SK-N-SH treated with all-trans-retinoic acid at 6 μM for 48 hours (cell line): ENCODE measurements at regions not wholly inside any gene's neighbourhood (a gene's known extent, or its start where the extent isn't known, plus 50 kb on each side); places are given as distances from the start of the nearest gene placed in this dataset.

Experiments used
- ATAC-seq: fragments of 200-7000 bp; cut with Tn5 transposase; 3 replicates; pipeline ENCODE4 v1.9.1; 2020; ENCODE audit warnings: mild to moderate bottlenecking, moderate library complexity
- ARNTL ChIP-seq: fragments of 450-650 bp; formaldehyde crosslinking; IDR thresholded peaks from 2 replicates; pipeline ENCODE4 v1.5.0; 2020; ENCODE audit warnings: low read depth, mild to moderate bottlenecking, moderate library complexity, borderline replicate concordance
- CSDC2 ChIP-seq: fragments of 250-450 bp; sonication (Bioruptor Pico); IDR thresholded peaks from 2 replicates; pipeline ENCODE4 v1.5.0; 2020; ENCODE audit warnings: mild to moderate bottlenecking, moderate library complexity
- ESRRG ChIP-seq: fragments of 250-450 bp; sonication (Bioruptor Pico); IDR thresholded peaks from 2 replicates; pipeline ENCODE4 v1.6.1; 2021; ENCODE audit warnings: mild to moderate bottlenecking
- GLIS3 ChIP-seq: fragments of 250-450 bp; sonication (Bioruptor Pico); IDR thresholded peaks from 2 replicates; pipeline ENCODE4 v1.5.0; 2020; ENCODE audit warnings: mild to moderate bottlenecking, moderate library complexity
- ISL1 ChIP-seq: fragments of 250-450 bp; sonication (Bioruptor Pico); IDR thresholded peaks from 2 replicates; pipeline ENCODE4 v2.1.2; 2022; ENCODE audit warnings: mild to moderate bottlenecking, moderate library complexity
- OSR1 ChIP-seq: fragments of 250-450 bp; sonication (Bioruptor Pico); IDR thresholded peaks from 2 replicates; pipeline ENCODE4 v1.8.0; 2022; ENCODE audit warnings: moderate library complexity, mild to moderate bottlenecking, inconsistent platforms
- PPARA ChIP-seq: fragments of 250-450 bp; sonication (Bioruptor Pico); IDR thresholded peaks from 2 replicates; pipeline ENCODE4 v1.5.0; 2020; ENCODE audit warnings: mild to moderate bottlenecking, borderline replicate concordance
- SNAI2 ChIP-seq: fragments of 250-450 bp; sonication (Bioruptor Pico); IDR thresholded peaks from 2 replicates; pipeline ENCODE4 v1.5.0; 2020; ENCODE audit warnings: mild to moderate bottlenecking, moderate library complexity
- TCF4 ChIP-seq: fragments of 250-450 bp; sonication (Bioruptor Pico); IDR thresholded peaks from 2 replicates; pipeline ENCODE4 v1.8.0; 2021; ENCODE audit warnings: mild to moderate bottlenecking, moderate library complexity, borderline replicate concordance
- TOX ChIP-seq: fragments of 250-450 bp; sonication (Bioruptor Pico); IDR thresholded peaks from 2 replicates; pipeline ENCODE4 v1.8.0; 2021; ENCODE audit warnings: mild to moderate bottlenecking, moderate library complexity, borderline replicate concordance
- ZC3H10 ChIP-seq: fragments of 250-450 bp; sonication (Bioruptor Pico); IDR thresholded peaks from 2 replicates; pipeline ENCODE4 v1.5.1; 2021; ENCODE audit warnings: mild to moderate bottlenecking, moderate library complexity
- ZFP3 ChIP-seq: fragments of 250-450 bp; sonication (Bioruptor Pico); IDR thresholded peaks from 2 replicates; pipeline ENCODE4 v1.5.0; 2020; ENCODE audit warnings: mild to moderate bottlenecking, moderate library complexity
- ZFP30 ChIP-seq: fragments of 450-650 bp; formaldehyde crosslinking; IDR thresholded peaks from 2 replicates; pipeline ENCODE4 v1.5.0; 2022; ENCODE audit warnings: mild to moderate bottlenecking, moderate library complexity
- ZNF565 ChIP-seq: fragments of 450-650 bp; formaldehyde crosslinking; conservative IDR thresholded peaks from 2 replicates; pipeline ENCODE4 v1.5.0; 2020; ENCODE audit warnings: low read depth, mild to moderate bottlenecking, moderate library complexity
- ZNF70 ChIP-seq: fragments of 450-650 bp; formaldehyde crosslinking; IDR thresholded peaks from 2 replicates; pipeline ENCODE4 v1.5.0; 2020; ENCODE audit warnings: mild to moderate bottlenecking, moderate library complexity
- TF ChIP-seq, protein P1 (sequence below): fragments of 250-450 bp; sonication (Bioruptor Pico); IDR thresholded peaks from 2 replicates; pipeline ENCODE4 v1.5.1; 2021; ENCODE audit warnings: mild to moderate bottlenecking, moderate library complexity
- TF ChIP-seq, protein P2 (sequence below): fragments of 250-450 bp; sonication (Bioruptor Pico); IDR thresholded peaks from 2 replicates; pipeline ENCODE4 v1.5.0; 2020; ENCODE audit warnings: mild to moderate bottlenecking, moderate library complexity
- TF ChIP-seq, protein P3 (sequence below): fragments of 250-450 bp; sonication (Bioruptor Pico); IDR thresholded peaks from 2 replicates; pipeline ENCODE4 v1.8.0; 2020; ENCODE audit warnings: mild to moderate bottlenecking, moderate library complexity, borderline replicate concordance
- TF ChIP-seq, protein P4 (sequence below): fragments of 250-450 bp; sonication (Bioruptor Pico); IDR thresholded peaks from 2 replicates; pipeline ENCODE4 v1.5.1; 2020; ENCODE audit warnings: low read depth, mild to moderate bottlenecking, moderate library complexity
- TF ChIP-seq, protein P5 (sequence below): fragments of 250-450 bp; sonication (Bioruptor Pico); IDR thresholded peaks from 2 replicates; pipeline ENCODE4 v1.8.0; 2021; ENCODE audit warnings: low read depth, mild to moderate bottlenecking, moderate library complexity, borderline replicate concordance

DNA sequence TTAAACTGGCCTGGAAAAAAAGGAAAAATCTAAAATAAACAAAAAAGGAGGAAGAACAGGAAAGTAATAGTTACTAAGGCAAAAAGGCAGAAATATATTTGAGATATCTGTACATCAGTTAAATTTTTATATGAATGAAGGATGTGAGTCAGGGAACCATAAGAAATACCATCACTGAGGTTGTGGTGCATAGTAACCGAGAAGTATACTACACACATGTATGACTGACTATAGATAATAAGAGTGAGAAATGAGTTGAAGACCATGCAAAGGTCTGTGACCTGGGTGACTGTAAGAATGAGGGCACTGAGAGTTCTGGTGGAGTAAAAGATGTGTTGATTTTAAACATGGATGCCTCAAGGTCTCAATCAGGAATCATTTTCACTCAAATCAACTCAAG lies 220.6 kb upstream of the FAM241A start:
- ATAC-seq = no peak
- TF ChIP-seq, protein P1, sequence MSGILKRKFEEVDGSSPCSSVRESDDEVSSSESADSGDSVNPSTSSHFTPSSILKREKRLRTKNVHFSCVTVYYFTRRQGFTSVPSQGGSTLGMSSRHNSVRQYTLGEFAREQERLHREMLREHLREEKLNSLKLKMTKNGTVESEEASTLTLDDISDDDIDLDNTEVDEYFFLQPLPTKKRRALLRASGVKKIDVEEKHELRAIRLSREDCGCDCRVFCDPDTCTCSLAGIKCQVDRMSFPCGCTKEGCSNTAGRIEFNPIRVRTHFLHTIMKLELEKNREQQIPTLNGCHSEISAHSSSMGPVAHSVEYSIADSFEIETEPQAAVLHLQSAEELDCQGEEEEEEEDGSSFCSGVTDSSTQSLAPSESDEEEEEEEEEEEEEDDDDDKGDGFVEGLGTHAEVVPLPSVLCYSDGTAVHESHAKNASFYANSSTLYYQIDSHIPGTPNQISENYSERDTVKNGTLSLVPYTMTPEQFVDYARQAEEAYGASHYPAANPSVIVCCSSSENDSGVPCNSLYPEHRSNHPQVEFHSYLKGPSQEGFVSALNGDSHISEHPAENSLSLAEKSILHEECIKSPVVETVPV (CRISPR knock-in tag) = no peak
- TF ChIP-seq ISL1 (CRISPR knock-in tag) = no peak
- TF ChIP-seq OSR1 (CRISPR knock-in tag) = no peak
- TF ChIP-seq, protein P2, sequence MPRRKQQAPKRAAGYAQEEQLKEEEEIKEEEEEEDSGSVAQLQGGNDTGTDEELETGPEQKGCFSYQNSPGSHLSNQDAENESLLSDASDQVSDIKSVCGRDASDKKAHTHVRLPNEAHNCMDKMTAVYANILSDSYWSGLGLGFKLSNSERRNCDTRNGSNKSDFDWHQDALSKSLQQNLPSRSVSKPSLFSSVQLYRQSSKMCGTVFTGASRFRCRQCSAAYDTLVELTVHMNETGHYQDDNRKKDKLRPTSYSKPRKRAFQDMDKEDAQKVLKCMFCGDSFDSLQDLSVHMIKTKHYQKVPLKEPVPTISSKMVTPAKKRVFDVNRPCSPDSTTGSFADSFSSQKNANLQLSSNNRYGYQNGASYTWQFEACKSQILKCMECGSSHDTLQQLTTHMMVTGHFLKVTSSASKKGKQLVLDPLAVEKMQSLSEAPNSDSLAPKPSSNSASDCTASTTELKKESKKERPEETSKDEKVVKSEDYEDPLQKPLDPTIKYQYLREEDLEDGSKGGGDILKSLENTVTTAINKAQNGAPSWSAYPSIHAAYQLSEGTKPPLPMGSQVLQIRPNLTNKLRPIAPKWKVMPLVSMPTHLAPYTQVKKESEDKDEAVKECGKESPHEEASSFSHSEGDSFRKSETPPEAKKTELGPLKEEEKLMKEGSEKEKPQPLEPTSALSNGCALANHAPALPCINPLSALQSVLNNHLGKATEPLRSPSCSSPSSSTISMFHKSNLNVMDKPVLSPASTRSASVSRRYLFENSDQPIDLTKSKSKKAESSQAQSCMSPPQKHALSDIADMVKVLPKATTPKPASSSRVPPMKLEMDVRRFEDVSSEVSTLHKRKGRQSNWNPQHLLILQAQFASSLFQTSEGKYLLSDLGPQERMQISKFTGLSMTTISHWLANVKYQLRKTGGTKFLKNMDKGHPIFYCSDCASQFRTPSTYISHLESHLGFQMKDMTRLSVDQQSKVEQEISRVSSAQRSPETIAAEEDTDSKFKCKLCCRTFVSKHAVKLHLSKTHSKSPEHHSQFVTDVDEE (CRISPR knock-in tag) = no peak
- no peak for TF ChIP-seq ARNTL
- TF ChIP-seq, protein P3, sequence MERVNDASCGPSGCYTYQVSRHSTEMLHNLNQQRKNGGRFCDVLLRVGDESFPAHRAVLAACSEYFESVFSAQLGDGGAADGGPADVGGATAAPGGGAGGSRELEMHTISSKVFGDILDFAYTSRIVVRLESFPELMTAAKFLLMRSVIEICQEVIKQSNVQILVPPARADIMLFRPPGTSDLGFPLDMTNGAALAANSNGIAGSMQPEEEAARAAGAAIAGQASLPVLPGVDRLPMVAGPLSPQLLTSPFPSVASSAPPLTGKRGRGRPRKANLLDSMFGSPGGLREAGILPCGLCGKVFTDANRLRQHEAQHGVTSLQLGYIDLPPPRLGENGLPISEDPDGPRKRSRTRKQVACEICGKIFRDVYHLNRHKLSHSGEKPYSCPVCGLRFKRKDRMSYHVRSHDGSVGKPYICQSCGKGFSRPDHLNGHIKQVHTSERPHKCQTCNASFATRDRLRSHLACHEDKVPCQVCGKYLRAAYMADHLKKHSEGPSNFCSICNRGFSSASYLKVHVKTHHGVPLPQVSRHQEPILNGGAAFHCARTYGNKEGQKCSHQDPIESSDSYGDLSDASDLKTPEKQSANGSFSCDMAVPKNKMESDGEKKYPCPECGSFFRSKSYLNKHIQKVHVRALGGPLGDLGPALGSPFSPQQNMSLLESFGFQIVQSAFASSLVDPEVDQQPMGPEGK (CRISPR knock-in tag) = no peak
- no peak for TF ChIP-seq ZFP30 (CRISPR knock-in tag)
- TF ChIP-seq SNAI2 (CRISPR knock-in tag) = no peak
- no peak for TF ChIP-seq ZFP3
- no peak for TF ChIP-seq TCF4 (CRISPR knock-in tag)
- TF ChIP-seq, protein P4, sequence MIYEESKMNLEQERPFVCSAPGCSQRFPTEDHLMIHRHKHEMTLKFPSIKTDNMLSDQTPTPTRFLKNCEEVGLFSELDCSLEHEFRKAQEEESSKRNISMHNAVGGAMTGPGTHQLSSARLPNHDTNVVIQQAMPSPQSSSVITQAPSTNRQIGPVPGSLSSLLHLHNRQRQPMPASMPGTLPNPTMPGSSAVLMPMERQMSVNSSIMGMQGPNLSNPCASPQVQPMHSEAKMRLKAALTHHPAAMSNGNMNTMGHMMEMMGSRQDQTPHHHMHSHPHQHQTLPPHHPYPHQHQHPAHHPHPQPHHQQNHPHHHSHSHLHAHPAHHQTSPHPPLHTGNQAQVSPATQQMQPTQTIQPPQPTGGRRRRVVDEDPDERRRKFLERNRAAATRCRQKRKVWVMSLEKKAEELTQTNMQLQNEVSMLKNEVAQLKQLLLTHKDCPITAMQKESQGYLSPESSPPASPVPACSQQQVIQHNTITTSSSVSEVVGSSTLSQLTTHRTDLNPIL (CRISPR knock-in tag) = no peak
- TF ChIP-seq ZC3H10 = no peak

DNA sequence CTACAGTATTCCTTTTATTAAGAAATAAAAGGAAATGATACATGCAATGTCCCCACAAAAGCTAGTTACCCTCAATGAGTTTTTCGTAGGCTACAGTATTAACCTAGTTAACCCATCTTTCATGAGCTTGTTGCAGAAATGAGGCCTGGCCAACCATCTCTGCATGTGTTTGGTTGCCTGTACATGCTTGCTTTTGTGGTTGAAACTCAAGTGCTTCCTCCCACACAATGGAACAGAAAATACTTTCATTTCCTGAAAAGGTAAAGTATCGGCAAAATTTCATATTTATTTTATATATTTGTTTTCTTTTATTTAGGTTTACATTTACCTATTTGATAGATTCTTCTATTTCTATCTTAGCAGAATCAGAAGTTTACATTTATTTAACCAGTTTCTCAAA lies 214.6 kb upstream of the FAM241A start:
- ATAC-seq = no peak
- TF ChIP-seq ARNTL = no peak
- TF ChIP-seq, protein P4 (CRISPR knock-in tag) = no peak
- TF ChIP-seq, protein P1 (CRISPR knock-in tag) = no peak
- TF ChIP-seq, protein P5, sequence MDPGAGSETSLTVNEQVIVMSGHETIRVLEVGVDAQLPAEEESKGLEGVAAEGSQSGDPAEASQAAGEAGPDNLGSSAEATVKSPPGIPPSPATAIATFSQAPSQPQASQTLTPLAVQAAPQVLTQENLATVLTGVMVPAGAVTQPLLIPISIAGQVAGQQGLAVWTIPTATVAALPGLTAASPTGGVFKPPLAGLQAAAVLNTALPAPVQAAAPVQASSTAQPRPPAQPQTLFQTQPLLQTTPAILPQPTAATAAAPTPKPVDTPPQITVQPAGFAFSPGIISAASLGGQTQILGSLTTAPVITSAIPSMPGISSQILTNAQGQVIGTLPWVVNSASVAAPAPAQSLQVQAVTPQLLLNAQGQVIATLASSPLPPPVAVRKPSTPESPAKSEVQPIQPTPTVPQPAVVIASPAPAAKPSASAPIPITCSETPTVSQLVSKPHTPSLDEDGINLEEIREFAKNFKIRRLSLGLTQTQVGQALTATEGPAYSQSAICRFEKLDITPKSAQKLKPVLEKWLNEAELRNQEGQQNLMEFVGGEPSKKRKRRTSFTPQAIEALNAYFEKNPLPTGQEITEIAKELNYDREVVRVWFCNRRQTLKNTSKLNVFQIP = no peak
- TF ChIP-seq, all 23 proteins: peak for 0

DNA sequence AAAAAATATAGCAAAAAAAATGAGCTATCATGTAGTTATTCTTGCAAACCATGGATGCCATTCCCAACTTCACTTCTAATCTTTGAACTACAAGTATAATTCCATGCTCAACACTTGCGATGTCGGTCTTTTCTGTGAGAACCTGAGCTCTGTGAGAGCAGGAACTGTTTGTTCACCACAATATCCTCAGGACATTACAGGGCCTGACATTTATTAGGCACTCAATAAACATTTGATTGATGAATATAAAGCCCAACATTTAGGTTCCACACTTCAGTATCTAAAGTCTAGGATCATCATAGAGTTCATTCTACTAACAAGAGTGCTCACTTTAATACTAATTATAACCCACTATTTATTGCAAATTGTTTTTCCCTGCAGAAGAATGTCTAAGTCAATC lies 211.6 kb upstream of the FAM241A start:
- no peak for ATAC-seq
- TF ChIP-seq GLIS3 (CRISPR knock-in tag) = no peak
- no peak for TF ChIP-seq TCF4 (CRISPR knock-in tag)
- no peak for TF ChIP-seq CSDC2 (CRISPR knock-in tag)
- TF ChIP-seq ZC3H10 = no peak
- TF ChIP-seq OSR1 (CRISPR knock-in tag) = no peak
- no peak for TF ChIP-seq ZFP30 (CRISPR knock-in tag)
- TF ChIP-seq ESRRG (CRISPR knock-in tag) = no peak
- TF ChIP-seq PPARA (CRISPR knock-in tag) = no peak
- no peak for TF ChIP-seq ZNF70 (CRISPR knock-in tag)
- TF ChIP-seq, protein P4 (CRISPR knock-in tag) = no peak
- TF ChIP-seq, protein P5 = no peak
- no peak for TF ChIP-seq SNAI2 (CRISPR knock-in tag)
- no peak for TF ChIP-seq ARNTL
- no peak for TF ChIP-seq ZNF565 (CRISPR knock-in tag)
- no peak for TF ChIP-seq TOX
